TTC549 (cell line): ENCODE measurements at regions not wholly inside any gene's neighbourhood (a gene's known extent, or its start where the extent isn't known, plus 50 kb on each side); places are given as distances from the start of the nearest gene placed in this dataset.
"Not testable (repeated sequence)": the region's sequence is repeated elsewhere in the genome, so short reads cannot be mapped to it uniquely, and the experiment has no call there.

ENCODE experiments used
- FAIRE-seq: peaks from 2 replicates; lab custom pipeline; 2012; peaks lifted over from hg19 to GRCh38; lab: Jason Lieb, UNC

DNA sequence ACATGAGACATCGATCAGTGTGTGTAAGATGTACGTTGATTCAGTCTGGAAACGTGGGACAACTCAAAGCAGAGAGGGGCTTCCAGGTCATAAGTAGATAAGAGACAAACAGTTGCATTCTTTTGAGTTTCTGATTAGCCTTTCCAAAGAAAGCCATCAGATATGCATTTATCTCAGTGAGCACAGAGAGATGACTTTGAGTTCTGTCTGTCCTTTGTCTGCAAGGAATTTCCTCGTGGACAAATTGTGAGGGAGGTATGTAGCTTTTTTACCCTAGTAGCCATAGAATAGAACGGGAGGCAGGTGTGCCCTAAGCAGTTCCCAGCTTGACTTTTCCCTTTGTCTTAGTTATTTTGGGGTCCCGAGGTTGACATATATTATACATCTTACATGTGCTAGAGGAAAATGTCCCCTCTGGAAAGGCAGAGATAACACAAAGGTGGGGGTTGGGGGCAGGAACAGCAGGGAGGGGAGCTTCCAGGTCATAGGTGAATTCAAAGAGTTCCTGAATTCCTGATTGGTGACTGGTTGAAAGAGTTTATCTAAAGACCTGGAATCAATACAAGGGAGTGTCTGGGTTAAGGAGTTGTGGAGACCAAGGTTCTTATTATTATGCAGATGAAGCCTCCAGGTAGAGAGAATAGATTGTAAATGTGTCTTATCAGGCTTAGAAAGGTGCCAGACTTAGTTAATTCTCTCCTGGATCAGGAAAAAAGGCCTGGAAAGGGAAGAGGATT is 237.0 kb downstream of the NFATC2 start:
- no peak for FAIRE-seq

DNA sequence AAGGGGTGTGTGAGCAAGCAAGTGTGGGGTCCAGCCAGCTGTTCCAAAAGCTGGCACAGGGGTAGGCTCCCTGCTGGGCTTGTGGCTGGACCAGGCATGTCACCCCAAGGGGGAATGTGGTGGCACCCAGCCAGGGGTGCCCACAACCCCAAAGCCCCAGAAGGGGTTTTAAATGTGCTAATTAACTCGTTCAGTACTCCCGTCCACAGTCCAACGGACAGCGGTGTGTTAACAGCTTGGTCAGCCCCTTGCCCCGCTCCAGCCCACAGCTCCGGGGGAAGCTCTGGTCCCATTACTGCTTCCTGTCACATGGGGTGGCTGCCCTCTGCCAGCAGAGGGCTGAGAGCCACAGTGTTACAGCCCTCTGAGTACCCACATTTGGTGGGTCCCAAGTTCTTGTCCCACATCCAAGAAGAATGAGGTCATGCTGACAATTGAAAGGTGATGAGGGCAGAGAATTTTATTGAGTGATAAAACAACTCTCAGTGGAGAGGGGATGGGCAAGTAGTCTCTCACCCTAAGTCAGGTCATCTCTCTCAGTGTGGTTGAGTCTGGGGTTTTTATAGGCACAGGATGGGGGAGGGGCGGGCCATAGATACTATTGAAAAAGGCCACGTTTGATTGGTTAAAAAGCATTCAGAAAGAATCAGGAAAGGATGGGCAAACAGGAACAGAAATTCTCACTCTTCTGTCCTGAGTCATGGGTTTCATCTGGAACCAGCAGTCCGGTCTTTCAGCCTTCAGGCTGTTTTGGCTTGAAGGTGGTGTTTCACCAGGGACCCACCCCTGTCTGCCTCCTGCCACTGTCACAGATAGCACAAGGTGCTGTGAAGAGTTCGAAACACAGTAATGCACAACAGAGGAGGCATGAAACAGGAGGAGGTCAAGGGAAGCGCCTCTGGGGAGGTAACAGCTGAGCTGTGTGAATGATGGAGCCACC is 238.5 kb downstream of the NFATC2 start:
- FAIRE-seq = no peak

DNA sequence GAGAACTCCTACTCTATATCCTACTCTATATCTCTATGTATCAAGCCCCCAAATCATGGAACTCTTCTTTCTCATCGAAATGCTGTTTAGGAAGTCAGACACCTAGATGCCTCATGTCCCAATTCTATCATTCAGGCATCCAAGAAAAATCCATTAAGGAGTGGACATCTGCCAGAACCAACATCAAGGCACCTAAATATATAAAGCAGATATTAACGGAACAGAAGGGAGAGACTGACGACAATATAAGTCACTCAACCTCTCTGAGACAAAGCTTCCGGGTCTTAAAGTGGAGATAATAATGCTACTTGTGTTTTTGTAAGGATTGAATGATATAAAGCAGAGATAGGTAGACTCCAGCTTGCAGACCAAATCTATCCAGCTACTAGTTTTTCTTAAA is 241.5 kb downstream of the NFATC2 start:
- no peak for FAIRE-seq

DNA sequence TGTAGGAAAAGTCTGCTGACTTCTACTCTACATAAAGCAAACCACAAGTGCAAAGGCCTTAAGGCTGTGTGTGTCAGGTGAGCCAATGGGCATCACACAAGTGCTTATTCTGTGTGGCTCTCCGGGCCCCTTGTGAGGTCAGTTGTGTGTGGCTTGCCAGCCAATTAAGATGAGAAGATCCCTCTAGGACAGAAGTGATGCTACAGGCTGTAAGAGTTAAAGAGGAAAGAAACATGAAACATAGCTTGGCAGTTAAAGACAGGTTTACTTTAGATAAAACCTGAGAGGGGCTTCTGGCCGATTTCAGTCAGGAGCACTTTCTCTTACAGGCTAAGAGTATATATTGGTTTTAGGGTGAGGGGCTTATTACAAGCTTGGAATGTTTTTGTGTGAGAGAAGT is 242.4 kb downstream of the NFATC2 start:
- FAIRE-seq = no peak

DNA sequence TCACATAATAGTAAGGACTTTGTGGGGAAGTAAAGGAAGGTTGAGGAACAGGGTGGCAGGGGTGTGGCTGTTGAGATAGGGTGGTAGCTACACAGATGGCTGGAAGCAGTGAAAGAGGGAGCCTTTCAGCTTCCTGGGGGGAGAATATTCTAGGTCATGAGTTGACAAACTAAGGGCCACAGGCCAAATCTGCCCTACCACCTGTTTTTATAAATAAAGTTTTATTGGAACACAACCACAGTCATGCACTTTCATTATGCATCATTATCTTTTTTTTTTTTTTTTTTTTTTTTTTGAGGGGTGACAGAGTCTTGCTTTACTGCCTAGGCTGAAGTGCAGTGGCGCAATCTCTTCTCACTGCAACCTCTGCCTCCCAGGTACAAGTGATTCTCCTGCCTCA is 243.1 kb downstream of the NFATC2 start:
- FAIRE-seq = no peak

DNA sequence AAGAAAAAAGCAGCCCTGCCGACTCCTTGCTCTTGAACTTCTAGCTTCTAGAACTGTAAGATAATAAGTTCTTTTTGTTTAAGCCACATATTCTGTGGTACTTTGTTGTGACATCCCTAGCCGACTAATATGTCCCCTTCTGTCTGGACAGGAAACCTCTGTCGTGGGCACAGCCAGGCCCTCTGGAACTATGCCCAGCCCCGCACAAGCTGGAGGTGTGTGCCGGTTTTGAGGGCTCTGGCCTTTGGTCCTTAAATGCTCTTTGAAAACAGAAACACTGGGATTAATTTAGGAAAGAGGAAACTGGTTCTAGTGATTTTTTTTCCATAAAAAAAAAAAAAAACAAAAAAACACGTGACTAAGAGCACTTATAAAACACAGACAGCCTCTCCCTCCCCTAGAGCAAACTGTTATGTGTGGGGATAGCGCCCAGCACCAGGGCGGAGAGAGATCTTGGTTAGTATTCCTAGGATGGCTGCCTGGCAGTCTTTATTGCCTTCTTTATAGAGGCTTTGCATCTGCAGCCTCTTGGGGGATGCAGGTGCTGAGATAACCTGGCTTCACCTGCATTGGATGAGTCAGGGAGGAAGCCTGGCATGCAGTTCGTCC is 244.3 kb downstream of the NFATC2 start:
- FAIRE-seq = no peak

DNA sequence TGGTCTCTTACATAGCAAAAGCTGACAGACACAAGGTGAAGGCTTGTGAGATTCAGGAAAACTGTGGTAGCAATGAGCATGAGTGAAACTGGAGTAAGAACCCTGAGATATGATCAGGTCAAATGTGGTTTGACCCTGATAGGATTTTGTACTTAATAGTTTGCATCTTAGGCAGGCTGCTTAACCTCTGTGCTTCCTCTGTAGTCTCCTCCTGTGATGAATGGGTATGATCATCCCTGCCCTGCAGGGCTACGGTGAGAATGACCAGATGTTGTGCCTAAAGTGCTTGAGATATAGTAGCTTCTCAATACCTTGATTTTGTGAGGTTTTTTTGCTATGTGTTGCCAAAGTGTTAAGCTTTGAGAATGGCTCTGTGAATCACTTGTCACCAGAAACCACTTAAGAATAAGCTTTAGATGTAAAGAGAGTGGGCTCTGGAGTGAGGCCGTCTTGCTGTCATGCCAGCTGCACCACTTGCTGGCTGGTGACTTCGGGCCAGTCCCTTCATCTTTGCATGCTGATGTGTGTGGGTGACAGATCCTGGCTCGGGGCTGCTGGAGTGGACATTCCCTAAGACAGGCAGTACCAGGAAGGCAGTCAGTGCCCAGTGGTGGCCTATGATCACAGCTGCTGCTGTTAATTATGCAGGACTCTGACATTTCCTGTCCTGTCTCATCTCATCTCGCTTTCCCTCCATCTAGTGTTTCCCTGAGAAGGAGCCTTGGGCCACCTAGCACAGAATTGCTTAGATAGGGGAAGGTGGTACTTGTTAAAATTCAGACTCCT is 254.7 kb downstream of the NFATC2 start:
- FAIRE-seq = no peak

DNA sequence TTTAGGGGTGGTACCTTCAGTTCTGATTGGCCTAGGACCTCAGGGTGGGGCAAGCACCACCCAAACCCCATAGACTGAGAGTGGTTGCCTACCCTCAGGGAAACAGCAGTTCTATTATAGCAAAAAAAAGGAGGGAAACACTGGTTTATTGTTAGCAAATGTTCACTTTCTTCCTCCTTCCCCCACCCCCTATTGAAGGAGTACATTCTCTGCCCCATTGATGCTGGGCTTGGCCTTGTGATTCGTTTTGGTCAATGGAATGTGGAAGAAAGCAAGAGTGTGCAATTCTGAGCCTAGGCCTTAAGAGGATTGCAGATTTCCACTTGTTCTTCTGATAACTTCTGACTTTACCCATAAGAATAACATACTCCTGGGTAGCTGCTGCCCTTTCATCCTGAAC is 255.8 kb downstream of the NFATC2 start:
- FAIRE-seq = no peak

DNA sequence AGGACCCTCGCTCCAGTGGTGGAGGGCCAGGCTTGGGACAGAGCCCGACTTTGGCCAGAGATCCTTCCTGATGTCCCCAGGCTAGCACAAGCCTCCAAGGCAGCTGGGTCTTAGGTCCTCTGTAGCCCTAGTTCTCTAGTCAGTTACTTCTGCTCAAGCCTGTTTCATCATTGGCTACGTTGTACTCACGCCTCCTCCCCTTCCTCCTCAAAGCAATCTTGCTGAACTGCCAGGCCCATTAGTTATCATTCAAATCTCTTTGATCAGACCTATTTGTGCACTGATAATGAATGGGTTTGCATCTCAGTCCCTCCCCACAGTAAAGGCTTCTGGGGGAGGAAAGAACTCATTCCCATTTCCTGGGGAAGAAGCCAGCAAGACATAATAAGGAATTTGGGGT is 256.8 kb downstream of the NFATC2 start:
- no peak for FAIRE-seq

DNA sequence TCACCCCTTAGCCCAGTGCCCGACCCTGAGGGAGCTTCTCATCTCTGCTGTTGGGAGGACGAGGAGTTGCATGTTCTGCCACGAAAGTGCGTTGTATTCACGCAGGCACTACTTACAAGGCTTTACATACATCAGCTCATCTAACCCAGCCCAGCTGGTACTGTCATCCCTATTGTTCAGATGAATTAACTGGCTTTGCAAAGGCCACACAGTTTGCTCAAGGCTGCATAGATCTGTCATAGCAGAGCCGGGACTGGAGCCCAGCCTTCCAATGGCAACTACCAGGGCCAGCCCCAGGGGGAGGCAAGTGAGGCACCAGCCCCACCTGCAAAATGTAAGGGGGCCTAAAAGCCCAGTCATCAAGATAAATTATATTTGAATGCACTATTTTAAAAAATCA is 257.6 kb downstream of the NFATC2 start:
- FAIRE-seq = no peak

DNA sequence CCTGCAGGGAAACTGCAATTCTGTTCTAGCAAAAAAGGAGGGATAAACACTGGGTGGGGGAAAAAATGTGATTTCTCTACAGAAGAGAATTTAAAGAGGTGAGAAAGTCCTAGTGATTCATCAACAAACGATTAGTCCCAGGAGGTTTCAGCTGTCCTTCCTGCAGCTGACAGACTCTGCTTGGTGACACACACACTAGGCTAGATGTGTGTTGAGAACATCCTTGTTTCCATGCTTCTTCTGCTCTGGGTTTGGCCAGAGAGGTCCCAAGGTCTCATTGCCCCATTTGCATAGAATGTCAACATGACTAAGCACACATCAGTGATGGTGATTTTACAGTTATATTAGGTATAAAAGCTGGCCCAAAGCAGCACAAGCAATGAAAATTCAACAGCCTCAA is 258.3 kb downstream of the NFATC2 start:
- no peak for FAIRE-seq

DNA sequence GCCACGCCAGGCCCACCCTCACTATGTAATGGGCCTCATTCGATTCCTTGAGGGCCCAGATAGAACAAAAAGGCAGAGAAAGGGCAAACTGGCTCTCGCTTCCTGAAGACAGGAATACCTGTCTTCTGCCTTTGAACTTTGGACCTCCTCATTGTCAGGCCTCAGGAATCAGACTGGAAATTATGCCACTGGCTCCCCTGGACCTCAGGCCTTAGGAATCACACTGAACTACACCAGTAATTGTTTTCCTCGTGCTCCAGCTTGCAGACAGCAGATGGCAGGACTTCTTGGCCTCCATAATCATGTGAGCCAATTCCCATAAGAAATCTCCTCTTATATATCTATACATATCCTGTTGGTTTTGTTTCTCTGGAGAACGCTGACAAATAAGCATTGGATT is 258.6 kb upstream of the KCNG1 start:
- no peak for FAIRE-seq

DNA sequence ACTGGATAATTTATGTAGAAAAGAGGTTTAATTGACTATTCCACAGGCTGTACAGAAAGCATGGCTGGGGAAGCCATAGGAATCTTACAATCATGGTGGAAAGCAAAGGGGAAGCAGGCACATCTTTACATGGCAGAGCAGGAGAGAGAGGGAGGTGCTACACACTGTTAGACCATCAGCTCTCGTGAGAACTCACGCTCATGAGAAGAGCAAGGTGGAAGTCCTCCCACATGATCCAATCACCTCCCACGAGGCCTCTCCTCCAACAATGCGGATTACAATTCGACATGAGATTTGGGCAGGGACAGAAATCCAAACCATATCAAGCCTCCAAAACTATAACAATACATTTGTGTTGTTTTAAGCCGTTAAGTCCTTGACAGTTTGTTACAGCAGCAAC is 257.1 kb upstream of the KCNG1 start:
- FAIRE-seq = no peak

DNA sequence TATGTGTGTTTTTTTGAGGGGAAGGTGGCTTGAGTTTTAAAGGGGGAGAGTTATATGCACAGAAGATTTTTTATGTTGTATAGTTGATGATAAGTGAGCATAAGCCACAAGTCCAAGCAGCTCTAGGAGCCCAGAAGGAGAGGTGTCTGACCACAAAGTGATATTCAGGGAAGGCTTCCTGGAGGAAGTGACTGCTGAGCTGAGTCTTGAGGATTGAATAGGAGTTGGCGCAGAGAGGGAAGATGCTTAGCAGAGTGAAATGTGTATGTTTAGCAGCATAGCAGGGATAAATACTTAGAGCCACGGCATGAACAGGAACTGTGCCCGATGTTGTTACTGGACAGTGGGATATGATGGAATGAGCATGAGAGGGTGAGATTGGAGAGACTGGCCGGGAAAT is 255.1 kb upstream of the KCNG1 start:
- FAIRE-seq = no peak

DNA sequence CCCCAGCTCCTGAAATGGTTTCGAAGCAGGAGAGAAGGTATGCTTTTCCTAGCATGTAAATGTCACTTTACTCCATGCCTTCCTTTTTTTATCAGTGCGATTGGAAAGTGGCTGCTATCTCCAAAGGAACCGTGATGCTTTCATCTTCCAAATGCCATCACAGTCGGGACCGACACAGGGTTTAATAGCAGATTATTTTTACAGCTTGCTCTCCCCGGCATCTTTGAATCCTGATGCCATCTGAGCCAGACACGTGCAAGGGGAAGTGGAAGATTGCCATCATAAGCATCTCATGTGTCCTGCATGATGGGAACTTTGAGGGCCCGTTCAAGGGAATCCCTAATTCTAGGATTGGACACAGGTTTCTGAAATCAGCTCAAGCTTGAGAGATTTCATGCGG is 253.4 kb upstream of the KCNG1 start:
- FAIRE-seq = no peak

DNA sequence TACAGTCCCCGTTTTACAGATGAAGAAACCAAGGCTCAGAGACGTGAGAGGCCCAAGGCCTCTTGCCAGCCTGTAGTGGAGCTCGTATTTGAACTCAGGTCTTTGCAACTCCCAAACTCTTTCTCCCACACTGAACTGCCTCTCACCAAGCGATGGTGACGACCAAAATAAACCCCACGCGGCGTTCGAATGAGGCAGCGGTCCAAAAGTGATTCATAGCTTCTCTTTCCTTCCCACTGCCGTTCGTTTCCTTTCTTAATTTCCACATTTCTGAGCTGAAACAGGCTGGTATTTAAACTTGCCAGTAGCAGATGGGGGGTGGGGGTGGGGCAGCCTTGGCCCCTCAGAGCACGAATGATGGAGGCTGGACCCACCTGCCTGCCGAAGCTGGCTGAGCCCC is 252.9 kb upstream of the KCNG1 start:
- FAIRE-seq = no peak

DNA sequence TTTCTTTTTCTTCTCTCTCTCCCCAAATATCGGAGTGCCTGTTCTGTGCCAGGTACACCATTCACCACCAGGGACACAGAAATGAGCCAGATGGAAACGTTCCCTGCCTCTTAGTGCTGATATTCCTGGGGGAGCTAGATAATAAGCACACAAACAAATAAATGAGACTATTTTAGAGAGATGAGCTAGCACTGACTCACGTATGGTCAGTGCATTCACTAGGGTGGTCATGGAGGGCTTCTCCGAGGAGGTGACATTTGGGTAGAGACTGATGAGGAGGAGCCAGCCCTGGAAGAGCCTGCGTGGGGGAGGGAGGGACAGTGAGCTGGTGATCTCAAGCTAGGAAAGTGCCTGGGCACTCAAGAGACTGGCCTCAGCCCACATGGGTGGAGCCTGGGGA is 252.3 kb upstream of the KCNG1 start:
- no peak for FAIRE-seq

DNA sequence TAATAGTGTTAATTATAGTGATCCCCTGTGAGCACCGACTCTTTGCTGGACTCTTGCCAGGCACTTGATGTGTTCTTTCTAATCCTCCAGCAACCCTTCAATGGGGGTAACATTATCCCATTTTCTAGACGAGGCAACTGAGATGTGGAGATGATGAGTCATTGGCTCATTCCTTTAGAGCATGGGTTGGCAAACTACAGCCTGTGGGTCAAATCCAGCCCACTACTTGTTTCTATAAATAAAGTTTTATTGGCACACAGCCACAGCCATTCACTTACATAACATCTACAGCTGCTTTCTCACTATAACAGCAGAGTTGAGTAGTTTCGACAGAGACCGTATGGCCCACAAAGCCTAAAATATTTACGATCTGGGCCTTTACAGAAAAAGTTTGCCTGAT is 249.5 kb upstream of the KCNG1 start:
- FAIRE-seq = no peak

DNA sequence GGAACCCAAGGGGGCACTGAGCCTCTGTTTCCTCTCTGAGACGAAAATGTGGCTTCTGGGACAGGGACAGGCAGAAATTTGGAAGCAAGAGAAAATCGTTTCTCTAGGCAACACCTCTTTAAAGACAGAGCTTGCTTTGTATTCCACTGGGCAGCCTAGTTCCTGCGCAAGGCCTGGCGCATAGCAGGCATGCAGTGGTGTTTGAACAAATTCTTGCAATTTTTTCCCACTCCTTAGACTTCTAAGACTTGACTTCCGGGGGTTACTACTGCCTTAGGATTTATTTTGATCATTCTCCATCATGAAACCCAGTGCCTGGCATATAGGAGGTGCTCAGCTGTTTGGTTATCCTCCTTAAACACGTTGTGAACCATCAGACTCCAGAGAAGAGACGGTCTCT is 249.0 kb upstream of the KCNG1 start:
- FAIRE-seq = no peak

DNA sequence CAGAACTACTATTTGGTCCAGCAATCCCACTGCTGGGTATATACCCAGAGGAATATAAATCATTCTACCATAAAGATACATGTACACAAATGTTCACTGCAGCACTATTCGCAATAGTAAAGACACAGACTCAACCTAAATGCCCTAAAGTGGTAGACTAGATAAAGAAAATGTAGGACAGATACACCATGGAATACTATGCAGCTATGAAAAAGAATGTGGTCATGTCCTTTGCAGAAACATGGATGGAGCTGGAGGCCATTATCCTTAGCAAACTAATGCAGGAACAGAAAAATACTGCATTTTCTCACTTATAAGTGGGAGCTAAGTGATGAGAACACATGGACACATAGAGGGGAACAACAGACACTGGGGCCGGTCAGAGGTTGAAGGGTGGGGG is 248.4 kb upstream of the KCNG1 start:
- not testable (repeated sequence) for FAIRE-seq

DNA sequence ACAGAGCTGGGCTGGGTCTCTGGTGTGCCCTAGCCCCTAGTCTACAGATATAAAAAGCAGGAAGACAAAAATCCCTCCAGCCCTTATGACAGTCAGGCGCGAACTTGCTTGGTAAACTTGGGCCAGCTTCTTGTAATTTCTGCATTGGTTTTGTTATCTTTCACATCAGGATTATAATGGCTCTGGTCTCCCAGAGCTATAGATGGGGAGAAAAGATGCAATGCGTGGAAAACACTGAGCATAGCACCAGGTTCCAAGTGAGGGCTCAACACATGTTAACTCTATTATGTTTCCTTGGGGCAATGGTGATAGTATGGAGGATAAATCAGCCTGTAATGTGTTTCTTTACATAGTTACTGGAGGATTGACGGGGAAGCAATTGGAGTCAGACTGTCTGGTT is 246.8 kb upstream of the KCNG1 start:
- no peak for FAIRE-seq

DNA sequence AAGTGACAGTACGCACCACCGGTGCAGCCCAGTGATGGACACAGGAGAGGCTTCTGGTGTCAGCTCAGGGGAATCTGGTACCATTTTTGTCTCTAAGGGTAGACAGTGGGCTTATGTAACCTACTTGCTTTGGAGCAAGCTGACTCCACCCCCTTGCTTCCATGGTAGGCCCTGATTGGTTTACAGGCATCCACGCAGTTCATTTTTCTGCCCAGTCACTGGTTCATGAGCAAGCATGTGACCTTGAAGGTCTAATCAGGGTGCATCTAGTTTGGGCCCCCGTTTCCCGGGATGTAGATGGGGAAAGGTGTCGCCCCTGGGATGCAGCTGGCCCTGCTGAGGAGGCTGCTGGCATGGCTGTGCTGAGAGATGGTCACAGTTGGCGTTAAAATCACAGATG is 244.8 kb upstream of the KCNG1 start:
- FAIRE-seq = no peak

DNA sequence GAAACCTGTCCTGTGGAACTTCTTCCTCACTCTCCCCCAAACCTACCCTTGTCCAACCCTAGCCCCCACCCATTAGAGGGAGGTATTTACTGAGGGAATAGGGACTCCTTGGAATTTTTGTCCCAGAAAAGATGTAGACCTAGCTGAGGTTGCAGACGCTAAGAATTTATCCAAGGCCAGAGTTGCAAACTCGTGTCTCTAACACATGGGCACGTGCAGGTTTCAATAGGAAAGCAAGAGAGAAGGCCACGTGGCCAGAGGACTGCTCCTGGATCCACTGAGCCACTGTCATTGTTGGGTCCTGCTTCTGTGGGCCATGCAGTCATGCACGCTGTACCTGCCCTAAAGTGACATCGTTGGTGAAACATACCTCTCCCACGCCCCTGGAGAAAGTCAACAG is 243.4 kb upstream of the KCNG1 start:
- FAIRE-seq = no peak
